Pancreas (tissue), 10 donors: ENCODE measurements at regions not wholly inside any gene's neighbourhood (a gene's known extent, or its start where the extent isn't known, plus 50 kb on each side); places are given as distances from the start of the nearest gene placed in this dataset.

Experiments
- ATAC-seq, 4 donors: fragments of 200-7000 bp; cut with Tn5 transposase; one replicate each; pipeline versions ENCODE4 v1.8.0 to v1.9.1; 2020; ENCODE audit warnings: mild to moderate bottlenecking in 4 of 4, moderate library complexity in 4 of 4
- DNase-seq, 6 donors: peaks; one replicate each; pipeline ENCODE4 v3.0.0-alpha.2; 2020
- FAIRE-seq: peaks from 2 replicates; lab custom pipeline; 2012; peaks lifted over from hg19 to GRCh38; lab: Jason Lieb, UNC
- H3K27ac ChIP-seq, 4 donors: fragments of 200-600 bp; sonication (generic); 1 replicate in 3 of 4; 2 replicates in 1 of 4; pipeline versions ENCODE4 v1.5.0 to v1.8.0; 2020
- H3K27me3 ChIP-seq, 4 donors: fragments of 200-600 bp; one replicate each; pipeline ENCODE4 v1.8.0; 2021
- H3K36me3 ChIP-seq, 3 donors: fragments of 200-600 bp; sonication (generic) in 1 of 3; one replicate each; pipeline versions ENCODE4 v1.5.0 to v1.8.0; 2020 to 2021
- H3K4me1 ChIP-seq, 3 donors: fragments of 200-600 bp; one replicate each; pipeline ENCODE4 v1.8.0; 2021
- H3K4me3 ChIP-seq, 4 donors: fragments of 200-600 bp; sonication (generic) in 2 of 4; one replicate each; pipeline versions ENCODE4 v1.5.0 to v1.8.0; 2020 to 2021
- H3K9me3 ChIP-seq, 4 donors: fragments of 200-600 bp; one replicate each; pipeline ENCODE4 v1.8.0; 2021
- CTCF ChIP-seq, 4 donors: fragments of 200-600 bp; sonication (generic) in 3 of 4; IDR thresholded peaks; one replicate each; pipeline versions ENCODE4 v1.5.0 to v1.8.0; 2021; ENCODE audit warnings: antibody characterized with exemption in 4 of 4
- WGBS, 2 donors: extraction: QIAGEN DNeasy Blood & Tissue Kit; methylation state at CpG; one replicate each; pipeline ENCODE4 v1.1.7; 2013; 5-methylcytosine and 5-hydroxymethylcytosine counted together
- intact Hi-C, 3 donors: fragments of 100-400 bp; cut with DNase I; formaldehyde crosslinking; loops; one replicate each; pipeline versions ENCODE4 v1.11.1 to v1.14.2; 2022
- donor health status: healthy with polysubstance abuse.
- donor health status: DM: no; HTN: no; CAD: no; lungs with moderate emphysema.
- donor health status: DM: no; HTN: no; CAD: no.
- donor health status: control.
- donor health status: control.
- donor health status: Bipolar disorder and iron deficiency.
- donor health status: DM: yes; HTN: yes; CAD: no.
- donor health status: DM: no; HTN: no; CAD: no.
- donor health status: DM: no; HTN: no; CAD: no.
- donor health status: DM: yes; HTN: yes; CAD: no.

GRCh38 chr18:59954241-59954640 is 54.4 kb downstream of the PMAIP1 start:
- no peaks in the 10 kb centered on the region for H3K36me3 ChIP-seq
- peaks cover 0 to 9% (median 0%) of the 10 kb centered on the region in 3 donors for H3K4me1 ChIP-seq
- H3K27ac ChIP-seq = no peak overlapping the region
- DNase-seq (no peak), FAIRE-seq (no peak), ATAC-seq (no peak)
- TF ChIP-seq CTCF (IDR thresholded peaks at IDR 0.05) = no peak
- 54 to 68% methylated on average over 1 of the region's 1 CpG for WGBS, 2 donors
- no peaks in the 10 kb centered on the region for H3K9me3 ChIP-seq
- no peak overlapping the region for H3K4me3 ChIP-seq
- H3K27me3 ChIP-seq = no peaks in the 10 kb centered on the region
- intact Hi-C loops = no loop called here
